Upper lobe of left lung (tissue), 4 donors: ENCODE measurements at regions not wholly inside any gene's neighbourhood (a gene's known extent, or its start where the extent isn't known, plus 50 kb on each side); places are given as distances from the start of the nearest gene placed in this dataset.

Experiments used
- POLR2A ChIP-seq, 4 donors: fragments of 450-650 bp; IDR thresholded peaks; one replicate each; pipeline ENCODE4 v1.5.1; 2016 to 2017; ENCODE audit warnings: antibody characterized with exemption in 4 of 4, mild to moderate bottlenecking in 2 of 4
- TF ChIP-seq, protein P1 (sequence below), 6 experiments: fragments of 450-650 bp in 4 of 6; fragments of 200-600 bp in 2 of 6; sonication (generic) in 2 of 6; IDR thresholded peaks; one replicate each; pipeline ENCODE4 v1.5.1; 2016 to 2019; ENCODE audit warnings: antibody characterized with exemption in 6 of 6

GRCh38 chr14:89085231-89085731 lies 260.8 kb downstream of the TTC8 start:
- no peak for TF ChIP-seq POLR2A (IDR thresholded peaks at IDR 0.05)
- TF ChIP-seq, protein P1, sequence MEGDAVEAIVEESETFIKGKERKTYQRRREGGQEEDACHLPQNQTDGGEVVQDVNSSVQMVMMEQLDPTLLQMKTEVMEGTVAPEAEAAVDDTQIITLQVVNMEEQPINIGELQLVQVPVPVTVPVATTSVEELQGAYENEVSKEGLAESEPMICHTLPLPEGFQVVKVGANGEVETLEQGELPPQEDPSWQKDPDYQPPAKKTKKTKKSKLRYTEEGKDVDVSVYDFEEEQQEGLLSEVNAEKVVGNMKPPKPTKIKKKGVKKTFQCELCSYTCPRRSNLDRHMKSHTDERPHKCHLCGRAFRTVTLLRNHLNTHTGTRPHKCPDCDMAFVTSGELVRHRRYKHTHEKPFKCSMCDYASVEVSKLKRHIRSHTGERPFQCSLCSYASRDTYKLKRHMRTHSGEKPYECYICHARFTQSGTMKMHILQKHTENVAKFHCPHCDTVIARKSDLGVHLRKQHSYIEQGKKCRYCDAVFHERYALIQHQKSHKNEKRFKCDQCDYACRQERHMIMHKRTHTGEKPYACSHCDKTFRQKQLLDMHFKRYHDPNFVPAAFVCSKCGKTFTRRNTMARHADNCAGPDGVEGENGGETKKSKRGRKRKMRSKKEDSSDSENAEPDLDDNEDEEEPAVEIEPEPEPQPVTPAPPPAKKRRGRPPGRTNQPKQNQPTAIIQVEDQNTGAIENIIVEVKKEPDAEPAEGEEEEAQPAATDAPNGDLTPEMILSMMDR (IDR thresholded peaks at IDR 0.05) = no peak
